H1 (cell line): ENCODE measurements at regions not wholly inside any gene's neighbourhood (a gene's known extent, or its start where the extent isn't known, plus 50 kb on each side); places are given as distances from the start of the nearest gene placed in this dataset.

Experiments used
- CTCF ChIA-PET: fragments of 300-600 bp; sonication (Branson Sonifier 250); formaldehyde crosslinking; loops from one replicate; lab custom pipeline; 2021; ENCODE audit not compliant: partially characterized antibody; lab: Charles Lee
- POLR2A ChIA-PET: fragments of 300-600 bp; sonication (Branson Sonifier 250); formaldehyde crosslinking; loops from one replicate; lab custom pipeline; 2021; ENCODE audit warnings: inconsistent platforms; ENCODE audit not compliant: partially characterized antibody; lab: Charles Lee
- DNase-seq, 2 experiments: peaks; one replicate each; pipeline versions ENCODE4 v3.0.0 to v3.0.0-alpha.2; 2010 to 2022; ENCODE audit warnings: low spot score in 2 of 2, low read depth in 1 of 2, mixed read lengths in 1 of 2
- FAIRE-seq: peaks from 2 replicates; lab custom pipeline; 2011; peaks lifted over from hg19 to GRCh38; lab: Jason Lieb, UNC
- H2AFZ ChIP-seq: 2 replicates; pipeline ENCODE4 v1.8.1; 2012; ENCODE audit warnings: low read length, inconsistent platforms
- H2AK5ac ChIP-seq: 2 replicates; pipeline ENCODE4 v1.6.1; 2013; ENCODE audit warnings: low read depth, low read length
- H2BK120ac ChIP-seq: replicated peaks from 2 replicates; pipeline ENCODE3; 2013; ENCODE audit warnings: low read depth, low read length, inconsistent platforms
- H2BK12ac ChIP-seq: 2 replicates; pipeline ENCODE4 v1.6.1; 2013; ENCODE audit warnings: low read depth, low read length
- H2BK15ac ChIP-seq: 2 replicates; pipeline ENCODE4 v1.6.1; 2013; ENCODE audit warnings: low read length
- H2BK20ac ChIP-seq: 2 replicates; pipeline ENCODE4 v1.6.1; 2013; ENCODE audit warnings: low read length
- H2BK5ac ChIP-seq: 2 replicates; pipeline ENCODE4 v1.6.1; 2013; ENCODE audit warnings: low read depth, low read length
- H3K14ac ChIP-seq: 2 replicates; pipeline ENCODE4 v1.6.1; 2013; ENCODE audit warnings: inconsistent platforms; ENCODE audit not compliant: insufficient read length
- H3K18ac ChIP-seq: 2 replicates; pipeline ENCODE4 v1.6.1; 2013; ENCODE audit warnings: low read length; ENCODE audit errors: extremely low read depth
- H3K23ac ChIP-seq: 2 replicates; pipeline ENCODE4 v1.6.1; 2013; ENCODE audit warnings: inconsistent platforms; ENCODE audit not compliant: insufficient read length
- H3K23me2 ChIP-seq: 2 replicates; pipeline ENCODE4 v1.6.1; 2013; ENCODE audit warnings: low read depth, low read length
- H3K27ac ChIP-seq: 2 replicates; pipeline ENCODE4 v1.6.1; 2011; ENCODE audit warnings: low read depth, low read length, inconsistent platforms
- H3K27me3 ChIP-seq, 4 experiments: replicated peaks in 1 of 4; 1 replicate in 1 of 4; 2 replicates in 3 of 4; pipeline versions ENCODE4 v1.6.1 to v1.8.1; 2011 to 2013; ENCODE audit warnings: low read length in 3 of 4, mild to moderate bottlenecking in 3 of 4, inconsistent platforms in 2 of 4, mixed read lengths in 2 of 4, moderate library complexity in 1 of 4; ENCODE audit not compliant: control insufficient read depth in 3 of 4, insufficient read depth in 3 of 4; ENCODE audit errors: extremely low read depth in 1 of 4
- H3K36me3 ChIP-seq, 4 experiments: 2 replicates each; pipeline versions ENCODE4 v1.6.1 to v1.8.1; 2011 to 2013; ENCODE audit warnings: mild to moderate bottlenecking in 4 of 4, low read length in 3 of 4, moderate library complexity in 2 of 4, control low read depth in 1 of 4, inconsistent platforms in 1 of 4; ENCODE audit not compliant: insufficient read depth in 4 of 4, control insufficient read depth in 2 of 4
- H3K4ac ChIP-seq: replicated peaks from 2 replicates; pipeline ENCODE3; 2013; ENCODE audit warnings: low read length, low read depth, mixed read lengths, inconsistent platforms; ENCODE audit not compliant: insufficient read length
- H3K4me1 ChIP-seq, 4 experiments: replicated peaks in 1 of 4; 1 replicate in 1 of 4; 2 replicates in 3 of 4; pipeline versions ENCODE4 v1.6.1 to v1.8.1; 2011 to 2013; ENCODE audit warnings: low read length in 3 of 4, inconsistent platforms in 2 of 4, mixed read lengths in 1 of 4; ENCODE audit not compliant: insufficient read depth in 4 of 4, control insufficient read depth in 3 of 4
- H3K4me2 ChIP-seq, 2 experiments: 2 replicates each; pipeline versions ENCODE4 v1.6.1 to v1.8.1; 2011 to 2013; ENCODE audit warnings: low read depth in 2 of 2, low read length in 2 of 2, control low read depth in 1 of 2, inconsistent platforms in 1 of 2, mild to moderate bottlenecking in 1 of 2; ENCODE audit not compliant: insufficient read depth in 1 of 2
- H3K4me3 ChIP-seq, 4 experiments: fragments of 200-600, 300-600 bp in 1 of 4; sonication (generic), shearing (Covaris generic), sonication (Bioruptor Twin) in 1 of 4; 2 replicates each; pipeline versions ENCODE4 v1.5.1 to v1.8.1; 2011 to 2016; ENCODE audit warnings: low read length in 4 of 4, low read depth in 3 of 4, control low read depth in 2 of 4, inconsistent platforms in 2 of 4, mild to moderate bottlenecking in 2 of 4, mixed read lengths in 1 of 4, moderate library complexity in 1 of 4; ENCODE audit not compliant: insufficient read depth in 2 of 4; ENCODE audit errors: extremely low read depth in 1 of 4
- H3K56ac ChIP-seq: replicated peaks from 2 replicates; pipeline ENCODE3; 2013; ENCODE audit warnings: low read depth, mild to moderate bottlenecking, mixed read lengths, low read length, inconsistent platforms; ENCODE audit not compliant: insufficient read length
- H3K79me1 ChIP-seq: 2 replicates; pipeline ENCODE4 v1.6.1; 2013; ENCODE audit warnings: low read depth, low read length, control low read depth
- H3K79me2 ChIP-seq, 2 experiments: 2 replicates each; pipeline versions ENCODE4 v1.6.1 to v1.8.1; 2012 to 2013; ENCODE audit warnings: low read length in 2 of 2, mild to moderate bottlenecking in 2 of 2, inconsistent platforms in 1 of 2; ENCODE audit not compliant: insufficient read depth in 2 of 2, control insufficient read depth in 1 of 2
- H3K9ac ChIP-seq, 4 experiments: replicated peaks in 1 of 4; 1 replicate in 1 of 4; 2 replicates in 3 of 4; pipeline versions ENCODE4 v1.6.1 to v1.8.1; 2011 to 2013; ENCODE audit warnings: low read depth in 3 of 4, low read length in 3 of 4, control low read depth in 2 of 4, mild to moderate bottlenecking in 2 of 4, moderate library complexity in 2 of 4, inconsistent platforms in 1 of 4; ENCODE audit errors: extremely low read depth in 1 of 4
- H3K9me3 ChIP-seq, 2 experiments: 2 replicates each; pipeline versions ENCODE4 v1.6.1 to v1.8.1; 2012 to 2013; ENCODE audit warnings: mild to moderate bottlenecking in 2 of 2, moderate library complexity in 2 of 2, control low read depth in 1 of 2, inconsistent platforms in 1 of 2, low read depth in 1 of 2, low read length in 1 of 2, mixed read lengths in 1 of 2; ENCODE audit not compliant: insufficient read depth in 2 of 2
- H4K20me1 ChIP-seq, 2 experiments: replicated peaks in 1 of 2; 2 replicates each; pipeline versions ENCODE3 to v1.8.1; 2011 to 2013; ENCODE audit warnings: inconsistent platforms in 2 of 2, low read length in 2 of 2, mild to moderate bottlenecking in 1 of 2; ENCODE audit not compliant: insufficient read depth in 2 of 2, control insufficient read depth in 1 of 2
- H4K5ac ChIP-seq: 2 replicates; pipeline ENCODE4 v1.6.1; 2013; ENCODE audit warnings: low read length, low read depth, mixed read lengths, inconsistent platforms; ENCODE audit not compliant: insufficient read length
- H4K8ac ChIP-seq: 2 replicates; pipeline ENCODE4 v1.8.0; 2013; ENCODE audit warnings: mild to moderate bottlenecking, moderate library complexity, low read length, inconsistent platforms; ENCODE audit not compliant: insufficient read depth; ENCODE audit errors: extremely low read depth
- H4K91ac ChIP-seq: replicated peaks from 2 replicates; pipeline ENCODE3; 2013; ENCODE audit warnings: low read length, mixed read lengths, inconsistent platforms; ENCODE audit not compliant: insufficient read length
- ASH2L ChIP-seq: fragments of 200-600, 300-600 bp; sonication (generic); IDR thresholded peaks from one replicate; pipeline ENCODE4 v1.7.1; 2017; ENCODE audit warnings: low read length
- CHD2 ChIP-seq: IDR thresholded peaks from 2 replicates; pipeline ENCODE4 v1.6.1; 2012; ENCODE audit warnings: low read length, improper control_type of control experiment
- EZH2 ChIP-seq: fragments of 200-600 bp; sonication (generic); IDR thresholded peaks from 2 replicates; pipeline ENCODE4 v1.7.1; 2012; ENCODE audit warnings: low read depth, mild to moderate bottlenecking, moderate library complexity, low read length, inconsistent platforms; ENCODE audit not compliant: severe bottlenecking
- KDM4A ChIP-seq: IDR thresholded peaks from one replicate; pipeline ENCODE4 v1.7.1; 2012; ENCODE audit warnings: low read depth, mild to moderate bottlenecking, moderate library complexity, low read length, inconsistent platforms; ENCODE audit not compliant: severe bottlenecking
- POLR2AphosphoS5 ChIP-seq: IDR thresholded peaks from 2 replicates; pipeline ENCODE4 v1.6.1; 2011; ENCODE audit warnings: low read depth, low read length
- RAD21 ChIP-seq, 2 experiments: IDR thresholded peaks in 1 of 2; conservative IDR thresholded peaks in 1 of 2; 2 replicates each; pipeline ENCODE4 v1.6.1; 2011; ENCODE audit warnings: low read depth in 2 of 2, low read length in 2 of 2, improper control_type of control experiment in 1 of 2, inconsistent platforms in 1 of 2, mild to moderate bottlenecking in 1 of 2, moderate library complexity in 1 of 2
- SAP30 ChIP-seq: fragments of 300-600 bp; sonication (generic); IDR thresholded peaks from 2 replicates; pipeline ENCODE4 v1.7.1; 2012; ENCODE audit warnings: low read length, moderate library complexity, mild to moderate bottlenecking, inconsistent platforms; ENCODE audit not compliant: insufficient read depth, insufficient replicate concordance
- SIX5 ChIP-seq: IDR thresholded peaks from 2 replicates; pipeline ENCODE4 v1.6.1; 2011; ENCODE audit warnings: mild to moderate bottlenecking, low read depth, low read length
- SP1 ChIP-seq: IDR thresholded peaks from 2 replicates; pipeline ENCODE4 v1.6.1; 2011; ENCODE audit warnings: low read depth, low read length
- WGBS, 2 experiments: shearing (Covaris generic) in 1 of 2; methylation state at CpG; one replicate each; pipeline versions ENCODE4 v1.1.6 to v1.1.7; 2013 to 2015; ENCODE audit warnings: low lambda C conversion rate in 2 of 2, mixed read lengths in 2 of 2, inconsistent platforms in 1 of 2, low coverage in 1 of 2, missing lambda C conversion rate in 1 of 2; ENCODE audit not compliant: insufficient replicate concordance in 2 of 2, insufficient coverage in 1 of 2, insufficient read length in 1 of 2; ENCODE audit errors: extremely low coverage in 1 of 2, missing lambda C conversion rate in 1 of 2; 5-methylcytosine and 5-hydroxymethylcytosine counted together
- TF ChIP-seq, protein P1 (sequence below): IDR thresholded peaks from 2 replicates; pipeline ENCODE4 v1.6.1; 2012; ENCODE audit warnings: low read length, inconsistent platforms
- TF ChIP-seq, protein P2 (sequence below): IDR thresholded peaks from 2 replicates; pipeline ENCODE4 v1.6.1; 2012; ENCODE audit warnings: inconsistent platforms

DNA sequence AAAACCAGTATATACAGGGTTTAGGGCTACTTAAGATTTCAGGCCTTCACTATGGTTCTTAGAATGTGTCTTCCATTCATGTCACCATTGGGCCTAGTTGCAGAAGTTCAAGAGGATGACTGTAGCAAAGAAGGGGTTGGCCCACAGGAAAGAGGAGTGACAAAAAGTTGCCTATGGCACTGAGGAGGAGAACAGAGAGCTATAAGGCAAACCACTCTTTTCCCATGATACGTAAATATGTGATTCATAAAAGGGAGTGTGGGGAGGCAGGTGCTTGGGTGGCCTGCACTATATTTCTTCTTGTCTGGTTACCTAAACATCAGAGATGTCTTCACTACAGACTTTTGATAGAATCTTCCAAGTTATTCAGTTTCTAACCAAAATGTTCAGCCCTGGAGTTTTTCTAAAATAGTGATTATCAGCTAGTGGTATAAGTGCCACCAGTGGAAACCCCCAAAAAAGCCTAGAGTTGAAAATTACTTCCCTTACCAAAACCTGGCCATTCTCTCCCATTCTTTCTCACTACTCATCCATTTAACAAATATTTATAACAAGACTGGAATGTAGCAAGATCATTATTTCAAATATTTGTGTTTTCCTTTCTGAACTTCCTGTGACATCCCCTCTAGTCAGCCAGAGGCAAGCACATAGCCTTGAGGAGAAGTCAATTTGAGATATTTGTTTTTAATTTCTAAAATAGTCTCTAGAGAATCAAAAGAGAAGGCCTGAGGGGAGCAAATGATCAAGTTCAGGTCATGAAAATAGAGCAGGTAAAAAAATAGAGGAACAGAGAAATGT lies 367.4 kb downstream of the EFNA5 start:
- Histone ChIP-seq H3K9me3 (no peaks in the 10 kb centered on the region), H2BK120ac (no peak overlapping the region), H3K23ac (no peak overlapping the region), H3K79me1 (no peaks in the 10 kb centered on the region), H2AFZ (no peak overlapping the region), H3K27ac (no peak overlapping the region), H3K79me2 (no peaks in the 10 kb centered on the region), H3K27me3 (no peaks in the 10 kb centered on the region), H3K56ac (no peak overlapping the region), H2AK5ac (no peak overlapping the region), H3K4me3 (no peak overlapping the region), H3K4me2 (no peak overlapping the region), H3K9ac (no peak overlapping the region), H2BK12ac (no peak overlapping the region), H3K4me1 (peaks cover 0 to 4% (median 1%) of the 10 kb centered on the region in 4 experiments; a peak in 3 of 7 replicates), H4K5ac (no peak overlapping the region), H3K36me3 (no peaks in the 10 kb centered on the region), H2BK20ac (no peak overlapping the region), H2BK15ac (no peak overlapping the region), H3K14ac (no peak overlapping the region), H3K4ac (no peak overlapping the region), H3K23me2 (no peaks in the 10 kb centered on the region), H2BK5ac (no peak overlapping the region), H4K8ac (no peak overlapping the region), H4K91ac (no peak overlapping the region), H4K20me1 (no peaks in the 10 kb centered on the region), H3K18ac (no peak overlapping the region)
- POLR2A ChIA-PET: no interaction called here
- no peak for FAIRE-seq
- CTCF ChIA-PET: no interaction called here
- 80% methylated on average over 1 of the region's 1 CpG; no CpG with 5 or more reads in 1 of the 2 experiments for WGBS, 2 experiments
- DNase-seq: no peak
- TF ChIP-seq, protein P1, sequence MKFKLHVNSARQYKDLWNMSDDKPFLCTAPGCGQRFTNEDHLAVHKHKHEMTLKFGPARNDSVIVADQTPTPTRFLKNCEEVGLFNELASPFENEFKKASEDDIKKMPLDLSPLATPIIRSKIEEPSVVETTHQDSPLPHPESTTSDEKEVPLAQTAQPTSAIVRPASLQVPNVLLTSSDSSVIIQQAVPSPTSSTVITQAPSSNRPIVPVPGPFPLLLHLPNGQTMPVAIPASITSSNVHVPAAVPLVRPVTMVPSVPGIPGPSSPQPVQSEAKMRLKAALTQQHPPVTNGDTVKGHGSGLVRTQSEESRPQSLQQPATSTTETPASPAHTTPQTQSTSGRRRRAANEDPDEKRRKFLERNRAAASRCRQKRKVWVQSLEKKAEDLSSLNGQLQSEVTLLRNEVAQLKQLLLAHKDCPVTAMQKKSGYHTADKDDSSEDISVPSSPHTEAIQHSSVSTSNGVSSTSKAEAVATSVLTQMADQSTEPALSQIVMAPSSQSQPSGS: no peak
- TF ChIP-seq SIX5 (no peak), SAP30 (no peak), POLR2AphosphoS5 (no peak), KDM4A (no peak), RAD21 (IDR thresholded peaks at IDR 0.05 in 1 of 2, conservative IDR thresholded peaks at IDR 0.05 in 1 of 2; ENCODE audit: low read depth in 2 of 2, low read length in 2 of 2) (no peak), EZH2 (no peak), CHD2 (no peak), ASH2L (no peak), SP1 (no peak)
- TF ChIP-seq, protein P2, sequence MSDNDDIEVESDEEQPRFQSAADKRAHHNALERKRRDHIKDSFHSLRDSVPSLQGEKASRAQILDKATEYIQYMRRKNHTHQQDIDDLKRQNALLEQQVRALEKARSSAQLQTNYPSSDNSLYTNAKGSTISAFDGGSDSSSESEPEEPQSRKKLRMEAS: no peak
